ENCODE measurements at regions not wholly inside any gene's neighbourhood (a gene's known extent, or its start where the extent isn't known, plus 50 kb on each side); places are given as distances from the start of the nearest gene placed in this dataset.

DNA sequence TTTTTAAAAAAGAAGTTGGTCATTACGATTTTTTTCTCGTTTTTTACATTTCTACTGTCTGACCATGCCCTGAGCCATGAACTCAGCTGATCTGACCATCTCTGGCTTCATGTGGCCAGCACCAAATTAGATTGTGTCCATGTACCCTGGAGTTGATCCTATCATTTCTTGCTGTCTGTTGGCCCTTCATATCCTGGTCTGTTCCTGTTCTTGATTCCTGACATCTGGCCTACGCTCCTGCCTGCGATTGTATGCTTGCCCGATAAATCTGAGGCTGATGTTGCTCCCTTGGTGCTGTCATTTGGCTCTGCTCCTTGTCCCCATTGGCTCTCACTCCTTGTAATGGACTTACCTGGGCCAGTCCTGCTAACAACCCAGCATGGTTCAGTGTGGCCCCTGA lies 89.8 kb upstream of the IGSF10 start:
- Mint-ChIP-seq H3K27ac (no peak overlapping the region), H3K4me1 (peaks cover 42% of the 10 kb centered on the region), H3K4me3 (no peak overlapping the region), H3K27me3 (ENCODE audit: low read depth, poor library complexity) (no peaks in the 10 kb centered on the region), H3K9me3 (no peaks in the 10 kb centered on the region), H3K36me3 (ENCODE audit: low read depth) (no peaks in the 10 kb centered on the region)
- DNase-seq: no peak
- no peak for TF ChIP-seq CTCF (IDR thresholded peaks at IDR 0.05)

- Mint-ChIP-seq H3K36me3 (ENCODE audit: low read depth) (no peaks in the 10 kb centered on the region), H3K9me3 (no peaks in the 10 kb centered on the region), H3K4me1 (peaks cover 42% of the 10 kb centered on the region), H3K4me3 (no peak overlapping the region), H3K27me3 (ENCODE audit: low read depth, poor library complexity) (no peaks in the 10 kb centered on the region), H3K27ac (no peak overlapping the region)
- no peak for TF ChIP-seq CTCF (IDR thresholded peaks at IDR 0.05)
- no peak for DNase-seq
These were observed 89.3 kb upstream of the IGSF10 start for GRCh38 chr3:151550025-151550618.

DNA sequence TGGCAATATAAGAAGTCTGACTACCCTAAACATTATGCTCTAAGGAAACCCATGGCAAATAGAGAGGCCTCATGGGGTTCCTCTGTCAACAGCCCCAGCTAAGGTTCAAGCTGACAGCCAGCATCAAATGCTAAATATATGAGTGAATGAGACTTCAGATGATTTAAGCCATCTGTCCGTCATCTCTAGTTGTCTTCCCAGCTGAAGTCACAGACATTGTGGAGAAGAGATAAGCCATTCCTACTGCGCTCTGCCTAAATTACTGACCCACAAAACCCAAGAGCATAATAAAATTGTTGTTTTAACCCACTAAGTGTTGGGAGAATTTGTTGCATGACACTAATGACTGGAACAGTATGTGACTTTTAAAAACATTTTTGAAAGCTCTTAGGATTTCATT lies 87.3 kb upstream of the IGSF10 start:
- H3K9me3 Mint-ChIP-seq: no peaks in the 10 kb centered on the region
- no peaks in the 10 kb centered on the region for H3K27me3 Mint-ChIP-seq (ENCODE audit: low read depth, poor library complexity)
- TF ChIP-seq CTCF (IDR thresholded peaks at IDR 0.05): no peak
- H3K27ac Mint-ChIP-seq: no peak overlapping the region
- H3K4me1 Mint-ChIP-seq: peaks cover 52% of the 10 kb centered on the region
- H3K4me3 Mint-ChIP-seq: no peak overlapping the region
- DNase-seq: no peak
- no peaks in the 10 kb centered on the region for H3K36me3 Mint-ChIP-seq (ENCODE audit: low read depth)

DNA sequence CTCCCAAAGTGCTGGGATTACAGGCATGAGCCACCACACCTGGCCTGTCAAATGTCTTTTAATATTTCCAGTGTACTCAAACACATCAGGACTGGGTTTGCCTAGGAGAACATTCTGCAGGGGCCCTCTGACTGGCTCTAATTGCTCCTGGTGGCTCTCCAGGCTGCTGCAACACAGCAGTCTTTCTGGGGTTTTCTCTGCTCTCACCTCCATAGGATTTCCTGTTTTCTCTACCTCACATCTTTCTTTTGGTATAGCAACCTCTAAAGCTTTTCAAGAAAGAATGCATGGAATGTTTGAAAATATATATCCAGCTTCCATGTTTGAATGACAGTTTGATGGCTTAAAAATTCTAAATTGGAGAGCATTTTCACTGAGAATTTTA lies 83.3 kb upstream of the IGSF10 start:
- peaks cover 62% of the 10 kb centered on the region for H3K4me1 Mint-ChIP-seq
- H3K27me3 Mint-ChIP-seq (ENCODE audit: low read depth, poor library complexity): peaks cover 4% of the 10 kb centered on the region
- H3K36me3 Mint-ChIP-seq (ENCODE audit: low read depth): no peaks in the 10 kb centered on the region
- no peak for TF ChIP-seq CTCF (IDR thresholded peaks at IDR 0.05)
- H3K27ac Mint-ChIP-seq: no peak overlapping the region
- no peak for DNase-seq
- no peak overlapping the region for H3K4me3 Mint-ChIP-seq
- H3K9me3 Mint-ChIP-seq: no peaks in the 10 kb centered on the region

DNA sequence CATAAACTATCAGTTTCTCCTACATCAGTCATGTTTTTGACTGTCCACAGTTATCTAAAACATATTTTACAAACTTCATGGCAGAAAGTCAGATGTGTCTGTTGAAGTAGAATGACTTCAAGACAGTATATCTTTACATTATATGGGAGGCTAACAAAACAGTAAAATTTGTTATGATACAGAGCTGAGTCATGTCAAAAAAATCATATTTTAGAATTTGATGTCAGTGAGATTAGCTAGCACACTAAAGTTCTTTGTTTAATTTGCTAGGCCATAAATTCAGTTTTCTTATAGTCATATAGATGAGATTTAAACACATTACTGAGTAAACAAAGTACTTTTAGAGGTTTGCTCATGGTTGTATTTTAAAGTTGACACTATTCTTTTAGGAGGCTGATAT lies 80.3 kb upstream of the IGSF10 start:
- Mint-ChIP-seq H3K27ac (no peak overlapping the region), H3K9me3 (no peaks in the 10 kb centered on the region)

More for the DNA sequence above, 80.3 kb upstream of the IGSF10 start:
- H3K4me1 Mint-ChIP-seq: peaks cover 51% of the 10 kb centered on the region
- H3K27me3 Mint-ChIP-seq (ENCODE audit: low read depth, poor library complexity): peaks cover 4% of the 10 kb centered on the region
- H3K36me3 Mint-ChIP-seq (ENCODE audit: low read depth): no peaks in the 10 kb centered on the region
- no peak overlapping the region for H3K4me3 Mint-ChIP-seq
- DNase-seq: no peak
- no peak for TF ChIP-seq CTCF (IDR thresholded peaks at IDR 0.05)

All from nephron progenitor cell (in vitro differentiated cells).